ENCODE measurements at regions not wholly inside any gene's neighbourhood (a gene's known extent, or its start where the extent isn't known, plus 50 kb on each side); places are given as distances from the start of the nearest gene placed in this dataset.
"Not testable (repeated sequence)": the region's sequence is repeated elsewhere in the genome, so short reads cannot be mapped to it uniquely, and the experiment has no call there.

DNA sequence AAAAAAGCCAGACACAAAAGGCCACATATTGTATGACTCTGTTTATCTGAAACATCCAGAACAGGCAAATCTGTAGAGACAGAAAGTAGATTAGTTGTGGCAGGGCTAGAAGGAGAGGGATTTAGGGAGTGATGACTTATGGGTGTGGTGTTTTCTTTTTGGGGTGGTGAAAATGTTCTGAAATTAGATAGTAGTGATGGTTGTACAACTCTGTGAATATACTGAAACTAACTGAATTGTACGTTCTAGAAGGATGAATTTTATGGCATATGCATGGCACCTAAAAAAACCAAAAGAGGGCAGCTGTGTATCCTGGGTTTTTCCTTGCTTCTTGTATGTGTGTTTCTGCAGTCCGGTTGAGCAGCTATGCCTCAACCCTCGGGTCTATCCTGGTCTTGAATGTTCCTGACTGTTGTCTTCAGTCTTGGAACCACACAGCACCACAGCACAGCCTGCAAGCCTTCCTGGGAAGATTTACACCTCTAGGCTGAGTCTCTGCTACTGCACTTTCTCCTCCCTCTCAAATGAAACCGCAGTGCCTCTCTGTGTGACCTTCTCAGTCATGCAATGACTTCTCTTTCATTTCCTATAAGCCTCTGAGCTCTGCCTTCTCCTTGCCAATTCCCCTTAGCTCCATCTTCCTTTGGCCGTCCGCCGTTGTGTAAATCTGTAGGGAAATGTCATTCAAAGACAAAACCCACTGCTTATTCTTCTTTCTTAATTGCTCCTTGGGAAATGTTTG lies 269.1 kb upstream of the PLGLB1 start:
- TF ChIP-seq, protein P1, sequence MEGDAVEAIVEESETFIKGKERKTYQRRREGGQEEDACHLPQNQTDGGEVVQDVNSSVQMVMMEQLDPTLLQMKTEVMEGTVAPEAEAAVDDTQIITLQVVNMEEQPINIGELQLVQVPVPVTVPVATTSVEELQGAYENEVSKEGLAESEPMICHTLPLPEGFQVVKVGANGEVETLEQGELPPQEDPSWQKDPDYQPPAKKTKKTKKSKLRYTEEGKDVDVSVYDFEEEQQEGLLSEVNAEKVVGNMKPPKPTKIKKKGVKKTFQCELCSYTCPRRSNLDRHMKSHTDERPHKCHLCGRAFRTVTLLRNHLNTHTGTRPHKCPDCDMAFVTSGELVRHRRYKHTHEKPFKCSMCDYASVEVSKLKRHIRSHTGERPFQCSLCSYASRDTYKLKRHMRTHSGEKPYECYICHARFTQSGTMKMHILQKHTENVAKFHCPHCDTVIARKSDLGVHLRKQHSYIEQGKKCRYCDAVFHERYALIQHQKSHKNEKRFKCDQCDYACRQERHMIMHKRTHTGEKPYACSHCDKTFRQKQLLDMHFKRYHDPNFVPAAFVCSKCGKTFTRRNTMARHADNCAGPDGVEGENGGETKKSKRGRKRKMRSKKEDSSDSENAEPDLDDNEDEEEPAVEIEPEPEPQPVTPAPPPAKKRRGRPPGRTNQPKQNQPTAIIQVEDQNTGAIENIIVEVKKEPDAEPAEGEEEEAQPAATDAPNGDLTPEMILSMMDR (IDR thresholded peaks at IDR 0.05; ENCODE audit: low read depth, low read length, missing input control), result not testable (repeated sequence)
- not testable (repeated sequence) for TF ChIP-seq RAD21 (IDR thresholded peaks at IDR 0.05)
